ENCODE measurements at regions not wholly inside any gene's neighbourhood (a gene's known extent, or its start where the extent isn't known, plus 50 kb on each side); places are given as distances from the start of the nearest gene placed in this dataset.

GRCh38 chr11:92388380-92388779 lies 163.8 kb downstream of the FAT3 start:
- TF ChIP-seq CTCF (IDR thresholded peaks at IDR 0.05) (no peak), POLR2A (IDR thresholded peaks at IDR 0.05) (no peak)

All from stomach (tissue), 4 donors.